ENCODE measurements at regions not wholly inside any gene's neighbourhood (a gene's known extent, or its start where the extent isn't known, plus 50 kb on each side); places are given as distances from the start of the nearest gene placed in this dataset.
"Not testable (repeated sequence)": the region's sequence is repeated elsewhere in the genome, so short reads cannot be mapped to it uniquely, and the experiment has no call there.

DNA sequence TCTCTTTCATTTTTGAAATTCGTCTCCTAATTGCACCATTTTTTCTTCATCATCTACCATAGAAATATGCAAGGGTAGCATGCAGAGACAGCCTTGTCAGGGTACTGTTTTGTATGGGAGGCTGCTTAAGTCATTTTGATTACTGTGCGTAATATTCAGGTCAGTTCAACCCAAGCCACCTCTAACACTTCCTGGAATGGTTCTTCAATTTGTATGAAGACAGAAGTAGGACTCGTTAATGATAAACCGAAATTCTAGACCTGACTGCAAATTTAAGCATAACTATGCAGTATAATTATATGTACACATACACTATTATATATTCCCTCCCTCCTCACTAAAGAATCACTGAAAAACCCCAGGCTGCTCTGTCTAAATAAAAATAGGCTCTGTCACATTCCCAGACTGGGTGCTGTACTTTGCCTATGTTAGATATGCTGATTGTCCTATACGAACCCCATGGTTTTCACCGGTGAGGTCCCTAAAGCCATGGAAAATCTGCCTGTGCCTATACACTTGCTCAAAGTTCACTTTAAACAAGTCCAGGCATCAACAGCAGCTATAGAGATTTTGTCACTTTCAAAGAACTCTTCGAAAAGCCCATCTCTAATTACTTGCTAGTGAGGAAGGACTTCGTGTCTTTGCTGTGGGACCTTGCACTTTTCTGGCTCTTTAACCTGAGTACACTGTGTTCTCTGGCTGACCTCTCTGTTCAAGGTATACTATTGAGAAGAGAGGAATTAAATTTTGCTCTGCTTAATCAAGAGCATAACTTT lies 352.1 kb upstream of the CD180 start:
- 76 to 79% methylated on average over 8 of the region's 8 CpGs for WGBS, 2 donors

GRCh38 chr5:67547682-67548081 lies 351.1 kb upstream of the CD180 start:
- Histone ChIP-seq H3K27ac (peak overlapping the region in 1 of 4 donors; percentile 39), H3K4me1 (peaks cover 0 to 45% (median 8%) of the 10 kb centered on the region in 4 donors), H3K4me3 (no peak overlapping the region), H3K27me3 (no peaks in the 10 kb centered on the region), H3K36me3 (no peaks in the 10 kb centered on the region), H3K9me3 (no peaks in the 10 kb centered on the region)
- TF ChIP-seq CTCF (IDR thresholded peaks at IDR 0.05) (no peak), EP300 (IDR thresholded peaks at IDR 0.05) (no peak)
- DNase-seq (ENCODE audit: low spot score in 2 of 2), result no peak
- 91 to 92% methylated on average over 1 of the region's 1 CpG for WGBS, 2 donors

More for the DNA sequence above, 352.1 kb upstream of the CD180 start:
- no peak for DNase-seq (ENCODE audit: low spot score in 2 of 2)
- Histone ChIP-seq H3K36me3 (no peaks in the 10 kb centered on the region), H3K27ac (peak overlapping the region in 3 of 4 donors; percentile 9 to 48 (median 20)), H3K27me3 (no peaks in the 10 kb centered on the region), H3K9me3 (no peaks in the 10 kb centered on the region), H3K4me1 (peaks cover 0 to 43% (median 8%) of the 10 kb centered on the region in 4 donors), H3K4me3 (no peak overlapping the region)
- TF ChIP-seq CTCF (IDR thresholded peaks at IDR 0.05), result no peak
- no peak for TF ChIP-seq EP300 (IDR thresholded peaks at IDR 0.05)
- no peak for TF ChIP-seq POLR2A (IDR thresholded peaks at IDR 0.05)

DNA sequence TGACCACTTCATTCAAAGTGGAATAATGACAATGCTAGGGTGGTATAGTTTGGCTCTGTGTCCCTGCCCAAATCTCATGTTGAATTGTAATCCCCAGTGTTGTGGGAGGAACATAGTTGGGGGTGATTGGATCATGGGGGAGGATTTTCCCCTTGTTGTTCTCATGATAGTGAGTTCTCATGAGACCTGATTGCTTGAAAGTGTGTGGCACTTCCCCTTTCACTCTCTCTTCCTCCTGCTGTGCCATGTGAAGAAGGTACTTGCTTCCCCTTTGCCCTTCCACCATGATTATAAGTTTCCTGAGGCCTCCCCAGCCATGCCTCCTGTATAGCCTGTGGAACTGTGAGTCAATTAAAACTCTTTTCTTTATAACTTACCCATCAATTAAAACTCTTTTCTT lies 348.3 kb upstream of the CD180 start:
- not testable (repeated sequence) for H3K36me3 ChIP-seq; H3K9me3 ChIP-seq; DNase-seq (ENCODE audit: low spot score in 2 of 2); H3K4me3 ChIP-seq; H3K27me3 ChIP-seq; H3K27ac ChIP-seq
- H3K4me1 ChIP-seq, result peaks cover 0 to 40% (median 5%) of the 10 kb centered on the region in 4 donors

GRCh38 chr5:67543720-67544270 lies 347.2 kb upstream of the CD180 start:
- 64 to 72% methylated on average over 5 of the region's 5 CpGs for WGBS, 2 donors
- peak in 1 of 2 donors; percentile 43 for DNase-seq (ENCODE audit: low spot score in 2 of 2)
- Histone ChIP-seq H3K36me3 (no peaks in the 10 kb centered on the region), H3K27me3 (no peaks in the 10 kb centered on the region), H3K4me1 (peaks cover 0 to 37% (median 5%) of the 10 kb centered on the region in 4 donors), H3K4me3 (no peak overlapping the region), H3K27ac (no peak overlapping the region), H3K9me3 (no peaks in the 10 kb centered on the region)
- TF ChIP-seq EP300 (IDR thresholded peaks at IDR 0.05) (peak in 1 of 2 donors; percentile 51), CTCF (IDR thresholded peaks at IDR 0.05) (no peak), POLR2A (IDR thresholded peaks at IDR 0.05) (no peak)

- no peak for DNase-seq (ENCODE audit: low spot score in 2 of 2)
- H3K27ac ChIP-seq, result no peak overlapping the region
- peaks cover 0 to 37% (median 8%) of the 10 kb centered on the region in 4 donors for H3K4me1 ChIP-seq
- TF ChIP-seq EP300 (IDR thresholded peaks at IDR 0.05) (no peak), POLR2A (IDR thresholded peaks at IDR 0.05) (no peak), CTCF (IDR thresholded peaks at IDR 0.05) (no peak)
- no peak overlapping the region for H3K4me3 ChIP-seq
- no peaks in the 10 kb centered on the region for H3K27me3 ChIP-seq
- WGBS, 2 donors, result 60 to 84% methylated on average over 3 of the region's 3 CpGs
- H3K36me3 ChIP-seq, result no peaks in the 10 kb centered on the region
- no peaks in the 10 kb centered on the region for H3K9me3 ChIP-seq
Measured at GRCh38 chr5:67542479-67542878, 345.9 kb upstream of the CD180 start.

All from tibial nerve (tissue), 4 donors.